Astrocyte (in vitro differentiated cells and primary cell): ENCODE measurements at regions not wholly inside any gene's neighbourhood (a gene's known extent, or its start where the extent isn't known, plus 50 kb on each side); places are given as distances from the start of the nearest gene placed in this dataset.

Experiments
- DNase-seq: peaks from one replicate; pipeline ENCODE4 v3.0.0-alpha.2; 2010; ENCODE audit warnings: low read depth
- FAIRE-seq: peaks from 2 replicates; lab custom pipeline; 2011; peaks lifted over from hg19 to GRCh38; lab: Jason Lieb, UNC
- H2AFZ ChIP-seq: 2 replicates; pipeline ENCODE4 v1.6.0; 2012; ENCODE audit warnings: low read depth, low read length, inconsistent platforms
- H3K27ac ChIP-seq: 2 replicates; pipeline ENCODE4 v1.5.1; 2011; ENCODE audit warnings: low read depth, low read length, inconsistent platforms
- H3K27me3 ChIP-seq: 2 replicates; pipeline ENCODE4 v1.6.0; 2011; ENCODE audit warnings: low read length, inconsistent platforms; ENCODE audit not compliant: insufficient read depth
- H3K36me3 ChIP-seq: 2 replicates; pipeline ENCODE4 v1.5.1; 2011; ENCODE audit warnings: low read length, inconsistent platforms; ENCODE audit not compliant: insufficient read depth
- H3K4me1 ChIP-seq: 2 replicates; pipeline ENCODE4 v1.5.1; 2011; ENCODE audit warnings: low read length, inconsistent platforms; ENCODE audit not compliant: insufficient read depth
- H3K4me2 ChIP-seq: 2 replicates; pipeline ENCODE4 v1.6.0; 2012; ENCODE audit warnings: low read length, inconsistent platforms
- H3K4me3 ChIP-seq: 2 replicates; pipeline ENCODE4 v1.5.1; 2011; ENCODE audit warnings: low read depth, mild to moderate bottlenecking, low read length, inconsistent platforms; ENCODE audit not compliant: insufficient read depth
- H3K79me2 ChIP-seq: 2 replicates; pipeline ENCODE4 v1.6.0; 2012; ENCODE audit warnings: mild to moderate bottlenecking, low read length, inconsistent platforms; ENCODE audit not compliant: insufficient read depth
- H3K9ac ChIP-seq: 2 replicates; pipeline ENCODE4 v1.6.0; 2012; ENCODE audit warnings: mild to moderate bottlenecking, low read length, inconsistent platforms
- H3K9me3 ChIP-seq: 2 replicates; pipeline ENCODE4 v1.5.1; 2012; ENCODE audit warnings: low read depth, mild to moderate bottlenecking, low read length, inconsistent platforms; ENCODE audit not compliant: insufficient read depth
- H4K20me1 ChIP-seq: 2 replicates; pipeline ENCODE4 v1.6.0; 2012; ENCODE audit warnings: low read length, inconsistent platforms; ENCODE audit not compliant: insufficient read depth
- H3K27ac Mint-ChIP-seq: one replicate; pipeline ENCODE4 v1.8.0; 2021; ENCODE audit warnings: mild to moderate bottlenecking, mixed read lengths; ENCODE audit not compliant: unreplicated experiment
- H3K27me3 Mint-ChIP-seq: one replicate; pipeline ENCODE4 v1.8.0; 2021; ENCODE audit warnings: low read depth, mixed read lengths; ENCODE audit not compliant: unreplicated experiment
- H3K36me3 Mint-ChIP-seq: one replicate; pipeline ENCODE4 v1.8.0; 2021; ENCODE audit warnings: low read depth, mixed read lengths; ENCODE audit not compliant: unreplicated experiment
- H3K4me1 Mint-ChIP-seq: one replicate; pipeline ENCODE4 v1.8.0; 2021; ENCODE audit warnings: low read depth, mixed read lengths; ENCODE audit not compliant: unreplicated experiment
- H3K4me3 Mint-ChIP-seq: one replicate; pipeline ENCODE4 v1.8.0; 2021; ENCODE audit warnings: mild to moderate bottlenecking, moderate library complexity, mixed read lengths; ENCODE audit not compliant: unreplicated experiment
- H3K9me3 Mint-ChIP-seq: one replicate; pipeline ENCODE4 v1.8.0; 2021; ENCODE audit warnings: mild to moderate bottlenecking, mixed read lengths; ENCODE audit not compliant: unreplicated experiment
- CTCF ChIP-seq: IDR thresholded peaks from 2 replicates; pipeline ENCODE4 v1.5.1; 2011; ENCODE audit warnings: low read depth, mild to moderate bottlenecking, inconsistent platforms, low read length, moderate library complexity; ENCODE audit not compliant: insufficient read depth
- EZH2 ChIP-seq: IDR thresholded peaks from 2 replicates; pipeline ENCODE4 v1.6.1; 2012; ENCODE audit warnings: mild to moderate bottlenecking, low read length, inconsistent platforms; ENCODE audit not compliant: insufficient read depth

- H3K36me3 ChIP-seq, result no peaks in the 10 kb centered on the region
- H3K4me1 Mint-ChIP-seq, result peaks cover 6% of the 10 kb centered on the region
- peaks cover 3% of the 10 kb centered on the region for H3K36me3 Mint-ChIP-seq
- no peaks in the 10 kb centered on the region for H4K20me1 ChIP-seq
- H2AFZ ChIP-seq, result no peak overlapping the region
- TF ChIP-seq EZH2, result no peak
- no peak for TF ChIP-seq CTCF
- no peak overlapping the region for H3K9ac ChIP-seq
- DNase-seq (no peak), FAIRE-seq (no peak)
- no peaks in the 10 kb centered on the region for H3K27me3 ChIP-seq
- H3K9me3 ChIP-seq, result peaks cover 5% of the 10 kb centered on the region
- H3K4me2 ChIP-seq, result no peak overlapping the region
- no peak overlapping the region for H3K4me3 ChIP-seq
- no peaks in the 10 kb centered on the region for H3K79me2 ChIP-seq
- no peak overlapping the region for H3K4me3 Mint-ChIP-seq
- no peak overlapping the region for H3K27ac ChIP-seq
- H3K4me1 ChIP-seq, result no peaks in the 10 kb centered on the region
- peaks cover 7% of the 10 kb centered on the region for H3K9me3 Mint-ChIP-seq
- no peaks in the 10 kb centered on the region for H3K27me3 Mint-ChIP-seq
- H3K27ac Mint-ChIP-seq, result no peak overlapping the region
These were observed 1268.5 kb upstream of the C9orf72 start for GRCh38 chr9:28841775-28842174.

GRCh38 chr9:28847331-28847730 lies 1274.0 kb upstream of the C9orf72 start:
- Mint-ChIP-seq H3K4me3 (no peak overlapping the region), H3K36me3 (no peaks in the 10 kb centered on the region)
- DNase-seq, result no peak

More at GRCh38 chr9:28847331-28847730, 1274.0 kb upstream of the C9orf72 start:
- Mint-ChIP-seq H3K27ac (no peak overlapping the region), H3K27me3 (no peaks in the 10 kb centered on the region), H3K9me3 (no peaks in the 10 kb centered on the region), H3K4me1 (peaks cover 3% of the 10 kb centered on the region)
- FAIRE-seq, result no peak
- Histone ChIP-seq H4K20me1 (no peaks in the 10 kb centered on the region), H3K4me2 (no peak overlapping the region), H3K4me1 (no peaks in the 10 kb centered on the region), H3K27me3 (no peaks in the 10 kb centered on the region), H3K27ac (no peak overlapping the region), H3K79me2 (no peaks in the 10 kb centered on the region), H3K9ac (no peak overlapping the region), H3K36me3 (no peaks in the 10 kb centered on the region), H3K4me3 (no peak overlapping the region), H2AFZ (no peak overlapping the region), H3K9me3 (no peaks in the 10 kb centered on the region)
- TF ChIP-seq CTCF (no peak), EZH2 (no peak)
